Activated gamma-delta T cell treated with Interleukin-2 at 50 U/mL for 16 hours (primary cell): ENCODE measurements at regions not wholly inside any gene's neighbourhood (a gene's known extent, or its start where the extent isn't known, plus 50 kb on each side); places are given as distances from the start of the nearest gene placed in this dataset.

Experiments
- DNase-seq: peaks from one replicate; pipeline ENCODE4 v3.0.0-alpha.2; 2020

GRCh38 chr18:76567835-76568445, 72.9 kb upstream of the ZNF516 start:
- DNase-seq: no peak

- DNase-seq: no peak
These were observed 71.9 kb upstream of the ZNF516 start for GRCh38 chr18:76566987-76567386.

GRCh38 chr18:76565238-76566173, 70.5 kb upstream of the ZNF516 start:
- DNase-seq: no peak

GRCh38 chr18:76564655-76565237, 69.7 kb upstream of the ZNF516 start:
- no peak for DNase-seq

GRCh38 chr18:76564117-76564516, 69.1 kb upstream of the ZNF516 start:
- no peak for DNase-seq

- no peak for DNase-seq
These were observed 67.5 kb upstream of the ZNF516 start for GRCh38 chr18:76562286-76563122.

- DNase-seq: no peak
These were observed 64.0 kb upstream of the ZNF516 start for GRCh38 chr18:76558881-76559667.

- DNase-seq: no peak
These were observed 62.1 kb upstream of the ZNF516 start for GRCh38 chr18:76557026-76557575.

- no peak for DNase-seq
These were observed 59.6 kb upstream of the ZNF516 start for GRCh38 chr18:76554547-76555222.

- DNase-seq: no peak
These were observed 58.9 kb upstream of the ZNF516 start for GRCh38 chr18:76553715-76554546.

- DNase-seq: no peak
These were observed 53.5 kb upstream of the ZNF516 start for GRCh38 chr18:76548541-76548940.

- DNase-seq: no peak
These were observed 52.3 kb upstream of the ZNF516 start for GRCh38 chr18:76547296-76547695.

GRCh38 chr18:76546436-76546835, 51.4 kb upstream of the ZNF516 start:
- DNase-seq: no peak

GRCh38 chr18:76546088-76546435, 51.0 kb upstream of the ZNF516 start:
- DNase-seq: no peak

GRCh38 chr18:76545433-76546087, 50.5 kb upstream of the ZNF516 start:
- no peak for DNase-seq

- DNase-seq: no peak
These were observed 49.7 kb upstream of the ZNF516 start for GRCh38 chr18:76544511-76545345.
